Sigmoid colon (tissue), 3 donors: ENCODE measurements at regions not wholly inside any gene's neighbourhood (a gene's known extent, or its start where the extent isn't known, plus 50 kb on each side); places are given as distances from the start of the nearest gene placed in this dataset.
"Not testable (repeated sequence)": the region's sequence is repeated elsewhere in the genome, so short reads cannot be mapped to it uniquely, and the experiment has no call there.

ENCODE experiments used
- CTCF ChIP-seq, 4 experiments: fragments of 450-650 bp in 3 of 4; fragments of 200-600 bp in 1 of 4; IDR thresholded peaks; one replicate each; pipeline ENCODE4 v1.5.1; 2016 to 2019; ENCODE audit warnings: antibody characterized with exemption in 4 of 4, mild to moderate bottlenecking in 3 of 4, moderate library complexity in 2 of 4
- POLR2A ChIP-seq, 2 donors: fragments of 450-650 bp; IDR thresholded peaks; one replicate each; pipeline ENCODE4 v1.6.1; 2016; ENCODE audit warnings: antibody characterized with exemption in 2 of 2, mild to moderate bottlenecking in 2 of 2, moderate library complexity in 2 of 2

- not testable (repeated sequence) for TF ChIP-seq CTCF, POLR2A (IDR thresholded peaks at IDR 0.05)
These were observed 152.5 kb downstream of the MSN start for GRCh38 chrX:65819983-65820382.
